C4-2B (cell line): ENCODE measurements at regions not wholly inside any gene's neighbourhood (a gene's known extent, or its start where the extent isn't known, plus 50 kb on each side); places are given as distances from the start of the nearest gene placed in this dataset.

ENCODE experiments used
- H3K27ac ChIP-seq: fragments of 450-650 bp; 2 replicates; pipeline ENCODE4 v1.5.1; 2017
- CTCF ChIP-seq: fragments of 450-650 bp; conservative IDR thresholded peaks from 2 replicates; pipeline ENCODE4 v1.5.1; 2017; ENCODE audit warnings: mild to moderate bottlenecking
- ZFX ChIP-seq: fragments of 450-650 bp; IDR thresholded peaks from 2 replicates; pipeline ENCODE4 v1.6.1; 2017

DNA sequence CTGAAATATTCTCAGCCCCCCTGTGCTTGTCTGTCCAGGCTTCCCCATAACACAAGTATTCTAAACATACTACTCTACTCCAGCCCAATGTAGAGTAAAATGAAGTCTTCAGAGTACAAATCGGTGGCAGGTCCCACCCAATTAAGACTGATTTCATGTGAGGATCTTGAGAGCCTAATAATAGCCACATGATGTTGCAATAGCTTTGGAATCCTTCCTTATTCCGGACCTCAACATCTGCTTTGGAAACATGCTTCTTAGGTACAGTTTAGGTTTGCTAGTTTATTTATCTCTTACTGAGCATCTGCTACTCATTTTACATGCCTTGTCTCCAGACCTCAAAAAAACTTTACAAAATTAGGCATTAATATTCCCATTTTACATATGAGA, 207.3 kb upstream of the RAB6C start:
- TF ChIP-seq CTCF (no peak), ZFX (no peak)
- no peak overlapping the region for H3K27ac ChIP-seq

GRCh38 chr2:129775952-129776653, 203.4 kb upstream of the RAB6C start:
- TF ChIP-seq ZFX = no peak
- no peak for TF ChIP-seq CTCF
- H3K27ac ChIP-seq = no peak overlapping the region

DNA sequence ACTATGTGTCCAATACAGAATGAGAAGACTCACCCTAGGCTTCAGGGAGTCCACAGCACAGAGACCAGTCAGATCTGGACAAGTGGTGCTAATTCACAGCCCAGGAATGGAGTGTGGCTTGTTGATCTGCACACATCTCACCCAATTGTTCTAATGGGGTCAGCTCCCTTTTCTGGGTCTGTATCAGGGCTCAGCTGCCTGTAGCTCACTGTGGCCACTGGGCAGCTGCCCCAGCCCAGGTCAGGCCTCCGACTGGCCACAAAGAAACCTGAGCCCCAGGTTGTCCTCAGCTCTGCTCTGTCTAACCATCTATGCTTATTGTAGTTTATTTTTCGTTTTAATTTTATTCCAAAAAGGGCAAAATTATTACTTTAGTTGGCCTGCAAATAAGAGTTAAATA, 202.3 kb upstream of the RAB6C start:
- no peak overlapping the region for H3K27ac ChIP-seq
- TF ChIP-seq ZFX = no peak
- no peak for TF ChIP-seq CTCF

DNA sequence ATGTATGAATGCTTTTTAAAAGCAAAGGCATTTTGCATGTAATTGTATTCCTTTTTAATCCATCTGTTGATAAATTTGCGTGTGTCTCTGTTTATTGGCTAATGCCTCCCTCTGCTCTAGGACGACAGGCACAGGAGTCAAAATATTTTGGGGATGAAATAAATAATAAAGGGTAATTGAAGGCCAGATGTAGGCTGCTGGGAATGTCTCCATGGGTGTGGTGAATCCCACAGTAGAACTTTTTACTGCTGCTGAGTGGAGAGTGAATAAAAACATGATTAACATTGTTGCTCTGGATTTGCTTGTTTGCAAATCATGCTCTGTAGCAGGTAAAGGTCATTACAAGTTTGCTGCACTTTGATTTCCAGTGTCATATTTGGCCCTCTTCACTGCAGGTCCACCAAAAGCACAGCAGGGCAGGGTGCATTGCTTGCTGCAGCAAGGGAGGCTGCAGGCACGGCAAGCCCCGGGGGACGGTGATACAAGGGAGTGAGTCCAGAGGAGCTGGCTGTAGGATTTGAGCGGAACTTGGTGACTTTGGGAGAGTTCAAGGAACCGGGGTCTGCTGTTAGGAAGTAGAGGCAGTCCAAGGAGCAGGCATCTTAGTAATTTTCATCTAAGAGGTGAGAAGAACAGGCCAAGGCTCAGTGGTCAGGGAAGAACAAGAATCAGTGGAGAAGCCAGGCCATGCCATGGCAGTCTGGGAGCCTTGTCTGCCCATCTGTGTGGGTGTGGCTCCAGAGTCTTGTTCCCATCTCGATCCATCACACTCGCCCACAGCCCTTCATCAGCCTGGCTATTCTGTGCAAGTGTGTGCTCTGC, 201.5 kb upstream of the RAB6C start:
- no peak overlapping the region for H3K27ac ChIP-seq
- TF ChIP-seq ZFX (no peak), CTCF (no peak)

DNA sequence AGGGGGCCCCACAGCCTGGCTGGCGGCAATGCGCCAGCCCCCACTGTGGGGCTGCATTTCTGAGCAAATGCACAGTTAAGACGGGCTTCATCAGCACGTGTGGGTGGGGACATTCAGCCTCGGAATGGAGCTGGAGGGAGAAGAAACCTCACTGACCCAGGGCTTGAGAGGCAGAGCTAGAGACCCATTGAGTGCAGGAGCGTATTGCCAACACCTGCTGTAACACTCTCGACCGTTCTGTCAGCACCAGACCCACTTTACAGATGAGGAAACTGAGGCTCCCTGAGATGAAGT, 200.9 kb upstream of the RAB6C start:
- no peak overlapping the region for H3K27ac ChIP-seq
- no peak for TF ChIP-seq CTCF
- TF ChIP-seq ZFX = no peak

GRCh38 chr2:129779783-129780182, 199.7 kb upstream of the RAB6C start:
- no peak overlapping the region for H3K27ac ChIP-seq
- no peak for TF ChIP-seq ZFX
- TF ChIP-seq CTCF = no peak
